ENCODE measurements at regions not wholly inside any gene's neighbourhood (a gene's known extent, or its start where the extent isn't known, plus 50 kb on each side); places are given as distances from the start of the nearest gene placed in this dataset.

GRCh38 chr22:22093743-22094142, 111.2 kb upstream of the TOP3B start:
- DNase-seq (ENCODE audit: low spot score) = no peak

- no peak for DNase-seq (ENCODE audit: low spot score)
Observed at GRCh38 chr22:22092974-22093373, 110.4 kb upstream of the TOP3B start.

- no peak for DNase-seq (ENCODE audit: low spot score)
Observed at GRCh38 chr22:22092101-22092500, 109.5 kb upstream of the TOP3B start.

- DNase-seq (ENCODE audit: low spot score) = no peak
Observed at GRCh38 chr22:22091400-22091878, 108.9 kb upstream of the TOP3B start.

GRCh38 chr22:22090650-22091399, 108.2 kb upstream of the TOP3B start:
- no peak for DNase-seq (ENCODE audit: low spot score)

- no peak for DNase-seq (ENCODE audit: low spot score)
Observed at GRCh38 chr22:22089459-22090308, 107.1 kb upstream of the TOP3B start.

- no peak for DNase-seq (ENCODE audit: low spot score)
Observed at GRCh38 chr22:22088658-22089458, 106.3 kb upstream of the TOP3B start.

GRCh38 chr22:22087854-22088657, 105.5 kb upstream of the TOP3B start:
- DNase-seq (ENCODE audit: low spot score) = peak; percentile 61

- no peak for DNase-seq (ENCODE audit: low spot score)
Observed at GRCh38 chr22:22086501-22087158, 104.0 kb upstream of the TOP3B start.

- DNase-seq (ENCODE audit: low spot score) = no peak
Observed at GRCh38 chr22:22085702-22086500, 103.3 kb upstream of the TOP3B start.

- no peak for DNase-seq (ENCODE audit: low spot score)
Observed at GRCh38 chr22:22084089-22084711, 101.6 kb upstream of the TOP3B start.

- DNase-seq (ENCODE audit: low spot score) = no peak
Observed at GRCh38 chr22:22082960-22083359, 100.4 kb upstream of the TOP3B start.

- no peak for DNase-seq (ENCODE audit: low spot score)
Observed at GRCh38 chr22:22082229-22082835, 99.7 kb upstream of the TOP3B start.

GRCh38 chr22:22080270-22080669, 97.7 kb upstream of the TOP3B start:
- DNase-seq (ENCODE audit: low spot score) = no peak

- no peak for DNase-seq (ENCODE audit: low spot score)
Observed at GRCh38 chr22:22079404-22080148, 97.0 kb upstream of the TOP3B start.

GRCh38 chr22:22078329-22078728, 95.7 kb upstream of the TOP3B start:
- DNase-seq (ENCODE audit: low spot score) = no peak

GRCh38 chr22:22076932-22077703, 94.5 kb upstream of the TOP3B start:
- no peak for DNase-seq (ENCODE audit: low spot score)

GRCh38 chr22:22076361-22076760, 93.8 kb upstream of the TOP3B start:
- no peak for DNase-seq (ENCODE audit: low spot score)
